ENCODE measurements at regions not wholly inside any gene's neighbourhood (a gene's known extent, or its start where the extent isn't known, plus 50 kb on each side); places are given as distances from the start of the nearest gene placed in this dataset.

DNA sequence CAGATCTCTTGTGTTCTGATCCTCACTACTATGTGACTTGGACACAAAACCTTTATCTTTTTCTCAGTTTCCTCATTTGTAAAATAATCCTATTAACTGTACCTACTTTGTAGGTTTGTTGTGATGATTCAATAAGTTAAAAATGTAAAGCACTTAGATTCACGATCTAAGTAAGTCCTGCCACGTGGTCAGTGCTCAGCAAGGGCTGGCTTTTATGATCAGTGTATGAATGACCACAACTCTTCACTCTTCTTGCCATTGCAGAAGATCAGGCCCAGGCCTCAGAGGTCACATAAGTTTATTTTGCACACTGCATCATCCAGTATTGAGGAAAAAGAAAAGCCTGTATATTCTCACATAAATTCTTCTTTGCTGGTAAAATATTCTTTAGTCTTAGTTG, 1192.5 kb upstream of the ACVR2A start:
- TF ChIP-seq POLR2A (IDR thresholded peaks at IDR 0.05), result no peak
- TF ChIP-seq, protein P1, sequence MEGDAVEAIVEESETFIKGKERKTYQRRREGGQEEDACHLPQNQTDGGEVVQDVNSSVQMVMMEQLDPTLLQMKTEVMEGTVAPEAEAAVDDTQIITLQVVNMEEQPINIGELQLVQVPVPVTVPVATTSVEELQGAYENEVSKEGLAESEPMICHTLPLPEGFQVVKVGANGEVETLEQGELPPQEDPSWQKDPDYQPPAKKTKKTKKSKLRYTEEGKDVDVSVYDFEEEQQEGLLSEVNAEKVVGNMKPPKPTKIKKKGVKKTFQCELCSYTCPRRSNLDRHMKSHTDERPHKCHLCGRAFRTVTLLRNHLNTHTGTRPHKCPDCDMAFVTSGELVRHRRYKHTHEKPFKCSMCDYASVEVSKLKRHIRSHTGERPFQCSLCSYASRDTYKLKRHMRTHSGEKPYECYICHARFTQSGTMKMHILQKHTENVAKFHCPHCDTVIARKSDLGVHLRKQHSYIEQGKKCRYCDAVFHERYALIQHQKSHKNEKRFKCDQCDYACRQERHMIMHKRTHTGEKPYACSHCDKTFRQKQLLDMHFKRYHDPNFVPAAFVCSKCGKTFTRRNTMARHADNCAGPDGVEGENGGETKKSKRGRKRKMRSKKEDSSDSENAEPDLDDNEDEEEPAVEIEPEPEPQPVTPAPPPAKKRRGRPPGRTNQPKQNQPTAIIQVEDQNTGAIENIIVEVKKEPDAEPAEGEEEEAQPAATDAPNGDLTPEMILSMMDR (IDR thresholded peaks at IDR 0.05), result no peak
